H9 (cell line): ENCODE measurements at regions not wholly inside any gene's neighbourhood (a gene's known extent, or its start where the extent isn't known, plus 50 kb on each side); places are given as distances from the start of the nearest gene placed in this dataset.

Experiments used
- DNase-seq: peaks from one replicate; pipeline ENCODE4 v3.0.0-alpha.2; 2017
- H2AFZ ChIP-seq: one replicate; pipeline ENCODE4 v1.6.1; 2013; ENCODE audit warnings: mild to moderate bottlenecking, low read length, control low read depth, moderate library complexity
- H2AK5ac ChIP-seq: 2 replicates; pipeline ENCODE4 v1.6.1; 2013; ENCODE audit warnings: low read length, control low read depth, mixed read lengths; ENCODE audit not compliant: insufficient read length
- H2BK120ac ChIP-seq: one replicate; pipeline ENCODE4 v1.6.1; 2013; ENCODE audit warnings: low read depth, mild to moderate bottlenecking, low read length, control low read depth, inconsistent platforms; ENCODE audit not compliant: poor library complexity, severe bottlenecking
- H2BK12ac ChIP-seq: 2 replicates; pipeline ENCODE4 v1.6.1; 2013; ENCODE audit warnings: low read length, control low read depth, mixed read lengths, low read depth; ENCODE audit not compliant: insufficient read length
- H2BK15ac ChIP-seq: 2 replicates; pipeline ENCODE4 v1.6.1; 2013; ENCODE audit warnings: low read depth, low read length, control low read depth
- H2BK20ac ChIP-seq: one replicate; pipeline ENCODE4 v1.6.1; 2013; ENCODE audit warnings: low read depth, mild to moderate bottlenecking, low read length, control low read depth, inconsistent platforms; ENCODE audit not compliant: poor library complexity, severe bottlenecking
- H2BK5ac ChIP-seq: 2 replicates; pipeline ENCODE4 v1.6.1; 2013; ENCODE audit warnings: low read length, control low read depth, mixed read lengths; ENCODE audit not compliant: insufficient read length
- H3K14ac ChIP-seq: 2 replicates; pipeline ENCODE4 v1.6.1; 2013; ENCODE audit warnings: low read length, control low read depth; ENCODE audit not compliant: insufficient read depth
- H3K18ac ChIP-seq: 2 replicates; pipeline ENCODE4 v1.6.1; 2013; ENCODE audit warnings: low read depth, mild to moderate bottlenecking, mixed read lengths, low read length, control low read depth; ENCODE audit not compliant: insufficient read length
- H3K23ac ChIP-seq: 2 replicates; pipeline ENCODE4 v1.6.1; 2013; ENCODE audit warnings: low read length, control low read depth, mixed read lengths, low read depth; ENCODE audit not compliant: insufficient read length
- H3K23me2 ChIP-seq: 2 replicates; pipeline ENCODE4 v1.6.1; 2013; ENCODE audit warnings: low read depth, mild to moderate bottlenecking, mixed read lengths, low read length, control low read depth; ENCODE audit not compliant: insufficient read length, poor library complexity, severe bottlenecking
- H3K27ac ChIP-seq: 2 replicates; pipeline ENCODE4 v1.5.1; 2013; ENCODE audit warnings: low read length, control low read depth, mixed read lengths, low read depth; ENCODE audit not compliant: insufficient read length
- H3K27me3 ChIP-seq: 2 replicates; pipeline ENCODE4 v1.6.1; 2013; ENCODE audit warnings: low read length, control low read depth, inconsistent platforms; ENCODE audit not compliant: insufficient read depth
- H3K4ac ChIP-seq: 2 replicates; pipeline ENCODE4 v1.6.1; 2013; ENCODE audit warnings: low read depth, mild to moderate bottlenecking, control low read depth, inconsistent platforms, low read length, moderate library complexity
- H3K4me1 ChIP-seq: 2 replicates; pipeline ENCODE4 v1.6.1; 2013; ENCODE audit warnings: low read length, control low read depth, inconsistent platforms; ENCODE audit not compliant: insufficient read depth
- H3K4me2 ChIP-seq: 2 replicates; pipeline ENCODE4 v1.6.1; 2013; ENCODE audit warnings: low read length, control low read depth, mixed read lengths; ENCODE audit not compliant: insufficient read length, insufficient read depth
- H3K56ac ChIP-seq: 2 replicates; pipeline ENCODE4 v1.6.1; 2013; ENCODE audit warnings: low read depth, mild to moderate bottlenecking, mixed read lengths, low read length, control low read depth; ENCODE audit not compliant: insufficient read length
- H3K79me1 ChIP-seq: 2 replicates; pipeline ENCODE4 v1.6.1; 2013; ENCODE audit warnings: low read depth, mild to moderate bottlenecking, moderate library complexity, low read length, control low read depth, inconsistent platforms; ENCODE audit not compliant: insufficient read depth, poor library complexity, severe bottlenecking
- H3K79me2 ChIP-seq: 2 replicates; pipeline ENCODE4 v1.6.1; 2013; ENCODE audit warnings: low read length, control low read depth, inconsistent platforms; ENCODE audit not compliant: insufficient read depth
- H3K9ac ChIP-seq: 2 replicates; pipeline ENCODE4 v1.6.1; 2013; ENCODE audit warnings: low read length, control low read depth, mixed read lengths; ENCODE audit not compliant: insufficient read length; ENCODE audit errors: extremely low read depth
- H3K9me3 ChIP-seq: one replicate; pipeline ENCODE4 v1.6.1; 2013; ENCODE audit warnings: low read depth, low read length, inconsistent platforms; ENCODE audit not compliant: control insufficient read depth
- H3T11ph ChIP-seq: one replicate; pipeline ENCODE4 v1.6.1; 2013; ENCODE audit warnings: mild to moderate bottlenecking, low read length, control low read depth, inconsistent platforms
- H4K20me1 ChIP-seq: one replicate; pipeline ENCODE4 v1.6.1; 2013; ENCODE audit not compliant: control insufficient read depth, insufficient read length, insufficient read depth
- H4K5ac ChIP-seq: 2 replicates; pipeline ENCODE4 v1.6.1; 2013; ENCODE audit warnings: low read depth, mild to moderate bottlenecking, mixed read lengths, low read length, control low read depth; ENCODE audit not compliant: insufficient read length
- H4K8ac ChIP-seq: replicated peaks from 2 replicates; pipeline ENCODE4 v1.6.1; 2013; ENCODE audit warnings: low read length, control low read depth, mixed read lengths, low read depth; ENCODE audit not compliant: insufficient read length
- H4K91ac ChIP-seq: 2 replicates; pipeline ENCODE4 v1.6.1; 2013; ENCODE audit warnings: low read depth, mild to moderate bottlenecking, moderate library complexity, mixed read lengths, low read length, control low read depth; ENCODE audit not compliant: insufficient read length
- H3K27ac Mint-ChIP-seq, 3 experiments: 2 replicates in 2 of 3; 3 replicates in 1 of 3; pipeline ENCODE4 v1.8.0; 2020 to 2021; ENCODE audit warnings: mixed read lengths in 3 of 3, mild to moderate bottlenecking in 1 of 3, moderate library complexity in 1 of 3
- H3K27me3 Mint-ChIP-seq: 2 replicates; pipeline ENCODE4 v1.8.0; 2021; ENCODE audit warnings: low read depth, mild to moderate bottlenecking, moderate library complexity, mixed read lengths
- H3K36me3 Mint-ChIP-seq, 3 experiments: 2 replicates in 2 of 3; 3 replicates in 1 of 3; pipeline ENCODE4 v1.8.0; 2020 to 2021; ENCODE audit warnings: low read depth in 3 of 3, mixed read lengths in 3 of 3; ENCODE audit not compliant: insufficient read depth in 1 of 3
- H3K4me1 Mint-ChIP-seq, 2 experiments: 2 replicates each; pipeline ENCODE4 v1.8.0; 2020; ENCODE audit warnings: mixed read lengths in 2 of 2
- H3K4me3 Mint-ChIP-seq, 2 experiments: 2 replicates in 1 of 2; 3 replicates in 1 of 2; pipeline ENCODE4 v1.8.0; 2020 to 2021; ENCODE audit warnings: mild to moderate bottlenecking in 2 of 2, mixed read lengths in 2 of 2, moderate library complexity in 1 of 2
- H3K9me3 Mint-ChIP-seq, 2 experiments: 2 replicates in 1 of 2; 3 replicates in 1 of 2; pipeline ENCODE4 v1.8.0; 2020; ENCODE audit warnings: mild to moderate bottlenecking in 2 of 2, mixed read lengths in 2 of 2, moderate library complexity in 1 of 2
- WGBS: extraction: QIAGEN DNeasy Blood & Tissue Kit; methylation state at CpG from one replicate; pipeline ENCODE4 v1.1.7; 2013; ENCODE audit warnings: missing lambda C conversion rate, low lambda C conversion rate, mixed read lengths; ENCODE audit not compliant: insufficient read length; ENCODE audit errors: extremely low coverage; 5-methylcytosine and 5-hydroxymethylcytosine counted together
- TF ChIP-seq, protein P1 (sequence below): fragments of 200-600 bp; sonication (generic); conservative IDR thresholded peaks from 3 replicates; pipeline ENCODE4 v1.8.0; 2021; ENCODE audit warnings: antibody characterized with exemption, mild to moderate bottlenecking

DNA sequence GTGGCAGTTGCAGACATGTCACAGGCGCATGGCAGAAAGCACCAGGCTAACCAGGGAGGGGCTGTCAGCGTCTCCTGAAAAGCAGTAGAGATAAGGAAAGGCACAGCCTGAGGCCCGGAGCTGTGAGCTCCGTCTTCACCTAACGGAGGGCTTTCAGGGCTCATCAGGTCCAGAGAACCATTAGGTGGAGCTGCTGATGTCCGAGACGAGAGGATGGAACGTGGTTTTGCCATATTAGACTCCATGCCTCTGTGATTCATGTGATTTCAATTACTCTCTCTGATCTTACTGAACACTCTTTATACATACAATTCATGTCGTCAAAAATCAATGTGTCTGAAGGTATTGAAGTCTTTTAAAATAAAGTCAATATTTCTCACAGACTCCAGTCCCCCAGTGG lies 120.3 kb upstream of the RAB6C start:
- H2BK120ac ChIP-seq = no peak overlapping the region
- no peak overlapping the region for H2AFZ ChIP-seq
- H2BK20ac ChIP-seq = no peak overlapping the region
- H3K23me2 ChIP-seq = no peaks in the 10 kb centered on the region
- no peaks in the 10 kb centered on the region for H3K4me1 ChIP-seq
- no peak overlapping the region for H2AK5ac ChIP-seq
- H3K27ac Mint-ChIP-seq = no peak overlapping the region; a peak in 1 of 7 replicates
- no peak overlapping the region for H3K27ac ChIP-seq
- peaks cover 0 to 1% (median 0%) of the 10 kb centered on the region in 3 experiments; a peak in 1 of 7 replicates for H3K36me3 Mint-ChIP-seq
- H3K4me2 ChIP-seq = no peak overlapping the region
- WGBS = no CpG with 5 or more reads among the region's 9 CpGs
- H4K91ac ChIP-seq = no peak overlapping the region
- no peak overlapping the region for H3K18ac ChIP-seq
- no peak overlapping the region for H3K4me3 Mint-ChIP-seq
- H2BK15ac ChIP-seq = no peak overlapping the region
- TF ChIP-seq, protein P1, sequence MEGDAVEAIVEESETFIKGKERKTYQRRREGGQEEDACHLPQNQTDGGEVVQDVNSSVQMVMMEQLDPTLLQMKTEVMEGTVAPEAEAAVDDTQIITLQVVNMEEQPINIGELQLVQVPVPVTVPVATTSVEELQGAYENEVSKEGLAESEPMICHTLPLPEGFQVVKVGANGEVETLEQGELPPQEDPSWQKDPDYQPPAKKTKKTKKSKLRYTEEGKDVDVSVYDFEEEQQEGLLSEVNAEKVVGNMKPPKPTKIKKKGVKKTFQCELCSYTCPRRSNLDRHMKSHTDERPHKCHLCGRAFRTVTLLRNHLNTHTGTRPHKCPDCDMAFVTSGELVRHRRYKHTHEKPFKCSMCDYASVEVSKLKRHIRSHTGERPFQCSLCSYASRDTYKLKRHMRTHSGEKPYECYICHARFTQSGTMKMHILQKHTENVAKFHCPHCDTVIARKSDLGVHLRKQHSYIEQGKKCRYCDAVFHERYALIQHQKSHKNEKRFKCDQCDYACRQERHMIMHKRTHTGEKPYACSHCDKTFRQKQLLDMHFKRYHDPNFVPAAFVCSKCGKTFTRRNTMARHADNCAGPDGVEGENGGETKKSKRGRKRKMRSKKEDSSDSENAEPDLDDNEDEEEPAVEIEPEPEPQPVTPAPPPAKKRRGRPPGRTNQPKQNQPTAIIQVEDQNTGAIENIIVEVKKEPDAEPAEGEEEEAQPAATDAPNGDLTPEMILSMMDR = no peak
- no peak overlapping the region for H4K8ac ChIP-seq
- H3K79me1 ChIP-seq = no peaks in the 10 kb centered on the region
- no peak overlapping the region for H2BK5ac ChIP-seq
- H3K27me3 ChIP-seq = no peaks in the 10 kb centered on the region
- H3T11ph ChIP-seq = no peak overlapping the region
- H3K9ac ChIP-seq = no peak overlapping the region
- H3K14ac ChIP-seq = no peak overlapping the region
- H3K9me3 ChIP-seq = no peaks in the 10 kb centered on the region
- no peak overlapping the region for H3K56ac ChIP-seq
- no peak overlapping the region for H3K23ac ChIP-seq
- no peaks in the 10 kb centered on the region for H3K79me2 ChIP-seq
- no peaks in the 10 kb centered on the region for H4K20me1 ChIP-seq
- no peak overlapping the region for H3K4ac ChIP-seq
- no peak overlapping the region for H2BK12ac ChIP-seq
- no peak overlapping the region for H4K5ac ChIP-seq
- H3K9me3 Mint-ChIP-seq = peaks cover 4 to 8% of the 10 kb centered on the region in 2 experiments; a peak in 4 of 5 replicates
- H3K4me1 Mint-ChIP-seq = peaks cover 10 to 14% of the 10 kb centered on the region in 2 experiments
- H3K27me3 Mint-ChIP-seq = peaks cover 5% of the 10 kb centered on the region
- no peak for DNase-seq
